GM21723 (cell line): ENCODE measurements at regions not wholly inside any gene's neighbourhood (a gene's known extent, or its start where the extent isn't known, plus 50 kb on each side); places are given as distances from the start of the nearest gene placed in this dataset.

ENCODE experiments used
- ATAC-seq: cut with Tn5 transposase; IDR thresholded peaks from one replicate; pipeline ENCODE4 v1.9.1; 2021; ENCODE audit warnings: mild to moderate bottlenecking, moderate library complexity; ENCODE audit not compliant: unreplicated experiment

GRCh38 chr6:123747515-123747914, 56.1 kb upstream of the NKAIN2 start:
- no peak for ATAC-seq

DNA sequence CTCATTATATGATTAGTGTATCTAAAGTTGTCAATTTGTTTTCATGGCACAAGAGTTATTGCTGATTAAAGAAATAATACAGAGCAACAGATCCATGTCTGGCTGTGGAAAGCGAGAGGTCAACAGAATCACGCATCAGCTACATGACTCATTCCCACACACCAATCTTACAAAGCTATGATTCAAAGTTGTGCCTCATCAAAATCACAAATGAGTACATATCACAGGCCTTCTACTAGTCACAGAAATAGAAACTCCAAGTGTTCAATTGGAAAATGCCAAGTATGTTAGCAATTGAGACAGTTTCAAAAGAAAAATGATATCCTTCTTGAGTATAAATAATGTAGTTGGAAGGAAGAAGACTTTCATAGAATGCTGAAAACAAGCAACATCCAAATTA, 57.8 kb upstream of the NKAIN2 start:
- no peak for ATAC-seq

DNA sequence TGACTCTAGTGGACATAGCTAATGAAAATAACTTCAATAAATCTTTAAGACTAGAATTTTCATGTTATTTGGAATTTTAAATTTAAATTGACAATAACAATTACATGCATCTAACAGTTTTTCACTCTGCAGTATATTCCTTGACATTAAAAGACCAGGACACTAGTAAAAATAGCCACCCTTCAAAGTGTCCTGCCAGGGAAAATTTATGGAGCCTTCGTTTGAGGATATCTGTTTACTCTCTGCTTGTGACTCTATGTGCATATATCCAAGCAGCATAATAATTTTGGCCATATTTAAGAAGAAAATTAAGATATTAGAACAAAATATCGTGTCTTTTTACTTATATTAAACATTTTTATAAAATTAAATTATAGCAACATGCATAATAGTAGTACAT, 58.8 kb upstream of the NKAIN2 start:
- ATAC-seq, result no peak

- no peak for ATAC-seq
Observed at GRCh38 chr6:123742626-123743025, 61.0 kb upstream of the NKAIN2 start.

GRCh38 chr6:123733180-123733579, 70.5 kb upstream of the NKAIN2 start:
- no peak for ATAC-seq

DNA sequence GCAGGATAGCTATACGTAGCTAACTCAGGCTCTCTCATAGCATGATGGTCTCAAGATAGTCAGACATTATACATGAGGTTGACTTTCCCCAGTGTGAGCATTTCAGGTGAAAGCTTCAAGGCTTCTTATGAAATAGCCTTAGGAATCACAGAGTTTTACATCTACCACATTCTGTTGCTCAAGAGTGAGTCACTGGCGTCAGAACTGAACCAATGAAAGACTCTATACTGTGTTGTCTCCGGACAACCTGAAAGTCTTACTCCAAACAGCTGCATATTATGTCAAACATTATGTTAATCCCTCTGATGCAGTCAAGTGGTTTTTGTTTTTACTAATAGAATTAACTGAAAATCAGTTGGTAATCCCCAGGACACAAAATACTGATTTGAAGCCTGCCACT, 79.8 kb upstream of the TRDN start:
- ATAC-seq, result no peak

DNA sequence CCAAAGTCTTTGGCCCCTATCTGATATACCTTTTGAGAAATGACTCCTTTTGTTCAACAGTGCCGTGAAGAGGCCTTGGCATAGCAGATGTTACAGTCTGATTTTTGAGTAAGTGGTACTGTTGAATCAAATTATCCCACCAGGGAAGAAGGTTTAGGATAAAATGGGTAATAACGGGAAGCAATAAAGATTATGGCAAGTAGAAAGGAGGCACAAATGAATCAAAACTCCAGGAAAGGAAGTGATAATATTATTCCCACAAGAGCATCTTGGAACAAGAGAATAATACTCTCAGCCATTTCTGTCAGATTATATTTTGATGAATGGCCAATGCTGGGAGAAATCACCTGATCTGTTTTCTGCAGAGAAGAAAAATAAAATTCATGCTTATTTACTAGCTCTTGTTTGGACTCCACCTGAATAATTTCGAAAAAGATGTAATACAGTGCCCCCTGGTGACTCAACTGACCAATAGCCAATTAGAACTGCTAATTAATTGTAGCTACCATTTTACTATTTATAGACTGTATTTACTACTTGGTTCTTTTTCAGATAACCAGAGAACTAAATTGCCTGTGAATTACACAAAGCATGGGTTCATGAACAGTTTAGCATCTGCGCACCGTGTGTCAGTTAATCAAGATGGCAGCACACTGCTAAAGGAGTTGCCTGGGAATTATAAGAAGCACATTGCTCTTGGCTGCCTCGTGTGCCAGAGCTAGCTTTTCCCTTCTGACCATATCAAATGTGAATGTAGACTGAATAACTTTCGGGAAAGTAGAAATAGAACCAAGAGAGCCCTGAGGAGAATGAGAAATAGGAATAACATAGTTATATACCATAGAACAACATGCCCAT, 78.5 kb upstream of the TRDN start:
- peak; percentile 78 for ATAC-seq

- ATAC-seq, result no peak
Observed at GRCh38 chr6:123712831-123713230, 76.1 kb upstream of the TRDN start.

GRCh38 chr6:123702943-123703342, 66.2 kb upstream of the TRDN start:
- no peak for ATAC-seq

GRCh38 chr6:123687864-123688263, 51.1 kb upstream of the TRDN start:
- ATAC-seq, result no peak
